ENCODE measurements at regions not wholly inside any gene's neighbourhood (a gene's known extent, or its start where the extent isn't known, plus 50 kb on each side); places are given as distances from the start of the nearest gene placed in this dataset.
"Not testable (repeated sequence)": the region's sequence is repeated elsewhere in the genome, so short reads cannot be mapped to it uniquely, and the experiment has no call there.

DNA sequence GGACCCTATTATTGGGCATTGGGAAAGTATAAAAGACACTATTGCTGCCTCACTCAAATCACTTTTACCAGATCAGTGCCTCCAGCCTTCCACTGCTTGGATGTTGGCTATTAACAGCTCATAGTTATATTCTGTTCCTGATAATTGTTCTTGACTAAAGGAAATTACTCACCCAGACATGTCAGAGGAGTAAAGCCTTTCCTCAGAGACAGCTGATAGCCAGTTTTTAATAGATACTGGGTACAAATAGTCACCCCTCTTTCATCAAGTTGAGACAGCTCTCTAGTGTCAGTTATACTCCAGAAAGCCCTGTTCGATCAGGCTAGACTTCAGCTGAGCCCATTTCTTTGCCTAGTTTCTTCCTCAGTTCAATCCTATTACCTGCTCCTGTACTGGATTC, 876.1 kb upstream of the B3GALT2 start:
- TF ChIP-seq, protein P1, sequence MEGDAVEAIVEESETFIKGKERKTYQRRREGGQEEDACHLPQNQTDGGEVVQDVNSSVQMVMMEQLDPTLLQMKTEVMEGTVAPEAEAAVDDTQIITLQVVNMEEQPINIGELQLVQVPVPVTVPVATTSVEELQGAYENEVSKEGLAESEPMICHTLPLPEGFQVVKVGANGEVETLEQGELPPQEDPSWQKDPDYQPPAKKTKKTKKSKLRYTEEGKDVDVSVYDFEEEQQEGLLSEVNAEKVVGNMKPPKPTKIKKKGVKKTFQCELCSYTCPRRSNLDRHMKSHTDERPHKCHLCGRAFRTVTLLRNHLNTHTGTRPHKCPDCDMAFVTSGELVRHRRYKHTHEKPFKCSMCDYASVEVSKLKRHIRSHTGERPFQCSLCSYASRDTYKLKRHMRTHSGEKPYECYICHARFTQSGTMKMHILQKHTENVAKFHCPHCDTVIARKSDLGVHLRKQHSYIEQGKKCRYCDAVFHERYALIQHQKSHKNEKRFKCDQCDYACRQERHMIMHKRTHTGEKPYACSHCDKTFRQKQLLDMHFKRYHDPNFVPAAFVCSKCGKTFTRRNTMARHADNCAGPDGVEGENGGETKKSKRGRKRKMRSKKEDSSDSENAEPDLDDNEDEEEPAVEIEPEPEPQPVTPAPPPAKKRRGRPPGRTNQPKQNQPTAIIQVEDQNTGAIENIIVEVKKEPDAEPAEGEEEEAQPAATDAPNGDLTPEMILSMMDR (IDR thresholded peaks at IDR 0.05; ENCODE audit: borderline replicate concordance, insufficient read depth, low read depth, low read length): no peak
- no peak overlapping the region for H3K4me3 ChIP-seq (ENCODE audit: low read depth, low read length)

DNA sequence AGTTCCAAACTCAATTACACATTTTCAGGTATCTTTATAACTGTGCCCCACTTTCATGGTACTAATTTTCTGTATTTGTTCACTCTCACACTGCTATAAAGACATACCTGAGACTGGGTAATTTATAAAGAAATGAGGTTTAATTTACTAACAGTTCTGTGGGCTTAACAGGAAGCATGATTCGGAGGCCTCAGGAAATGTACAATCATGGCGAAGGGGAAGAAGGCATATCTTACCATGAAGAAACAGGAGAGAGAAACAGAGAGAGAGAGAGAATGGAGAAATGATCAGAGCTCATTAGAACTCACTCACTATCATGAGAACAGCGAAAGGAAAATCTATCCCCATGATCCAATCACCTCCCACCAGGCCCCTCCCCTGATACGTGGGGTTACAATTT, 874.1 kb upstream of the B3GALT2 start:
- TF ChIP-seq, protein P1 (IDR thresholded peaks at IDR 0.05; ENCODE audit: borderline replicate concordance, insufficient read depth, low read depth, low read length): no peak
- no peak overlapping the region for H3K4me3 ChIP-seq (ENCODE audit: low read depth, low read length)

DNA sequence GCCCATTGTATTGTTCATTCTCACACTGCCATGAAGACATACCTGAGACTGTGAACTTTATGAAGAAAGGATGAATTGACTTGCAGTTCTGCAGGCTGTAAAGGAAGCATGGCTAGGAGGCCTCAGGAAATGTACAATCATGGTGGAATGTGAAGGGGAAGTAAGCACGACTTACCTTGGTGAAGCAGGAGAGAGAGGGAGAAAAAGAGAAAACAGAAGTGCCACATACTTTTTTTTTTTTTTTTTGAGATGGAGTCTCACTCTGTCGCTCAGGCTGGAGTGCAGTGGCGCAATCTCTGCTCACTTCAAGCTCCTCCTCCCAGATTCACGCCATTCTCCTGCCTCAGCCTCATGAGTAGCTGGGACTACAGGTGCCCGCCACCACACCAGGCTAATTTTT, 871.9 kb upstream of the B3GALT2 start:
- H3K4me3 ChIP-seq (ENCODE audit: low read depth, low read length): not testable (repeated sequence)

DNA sequence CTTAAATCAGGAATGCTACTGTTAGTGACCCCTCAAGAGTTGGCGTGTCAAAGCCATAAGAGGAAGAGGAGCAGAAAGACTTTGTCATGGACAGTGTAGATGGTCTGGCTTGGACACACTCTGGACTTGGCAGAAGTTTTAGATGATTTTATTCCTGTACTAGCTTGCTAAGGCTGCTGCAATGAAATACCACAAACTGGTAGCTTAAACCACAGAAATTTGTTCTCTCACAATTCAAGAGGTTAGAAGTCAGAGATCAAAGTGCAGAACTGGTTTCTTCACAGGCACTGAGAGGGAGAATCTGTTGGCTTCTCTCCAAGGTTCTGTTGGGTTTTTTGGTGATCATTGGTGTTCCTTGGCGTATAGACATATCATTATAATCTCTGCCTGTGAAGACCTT, 869.8 kb upstream of the B3GALT2 start:
- no peak overlapping the region for H3K4me3 ChIP-seq (ENCODE audit: low read depth, low read length)
- TF ChIP-seq, protein P1 (IDR thresholded peaks at IDR 0.05; ENCODE audit: borderline replicate concordance, insufficient read depth, low read depth, low read length): no peak

DNA sequence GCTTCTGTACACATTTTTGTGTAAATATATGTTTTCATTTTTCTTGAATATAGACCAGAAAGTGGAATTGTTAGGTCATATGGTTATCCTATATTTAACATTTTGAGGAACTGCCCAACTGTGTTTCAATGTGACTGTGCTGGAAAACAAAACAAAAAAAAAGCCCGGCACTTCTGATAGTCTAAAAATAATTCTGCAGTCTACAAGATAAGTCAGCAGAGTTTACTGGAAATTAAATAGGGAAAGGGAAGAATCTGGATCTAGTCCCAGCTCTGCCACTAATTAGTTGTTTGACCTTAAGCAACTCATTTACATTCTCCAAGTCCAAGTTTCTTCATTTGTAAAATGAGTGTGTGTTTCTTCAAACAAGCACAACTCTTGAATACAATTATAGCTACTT, 869.1 kb upstream of the B3GALT2 start:
- no peak overlapping the region for H3K4me3 ChIP-seq (ENCODE audit: low read depth, low read length)
- TF ChIP-seq, protein P1 (IDR thresholded peaks at IDR 0.05; ENCODE audit: borderline replicate concordance, insufficient read depth, low read depth, low read length): no peak

DNA sequence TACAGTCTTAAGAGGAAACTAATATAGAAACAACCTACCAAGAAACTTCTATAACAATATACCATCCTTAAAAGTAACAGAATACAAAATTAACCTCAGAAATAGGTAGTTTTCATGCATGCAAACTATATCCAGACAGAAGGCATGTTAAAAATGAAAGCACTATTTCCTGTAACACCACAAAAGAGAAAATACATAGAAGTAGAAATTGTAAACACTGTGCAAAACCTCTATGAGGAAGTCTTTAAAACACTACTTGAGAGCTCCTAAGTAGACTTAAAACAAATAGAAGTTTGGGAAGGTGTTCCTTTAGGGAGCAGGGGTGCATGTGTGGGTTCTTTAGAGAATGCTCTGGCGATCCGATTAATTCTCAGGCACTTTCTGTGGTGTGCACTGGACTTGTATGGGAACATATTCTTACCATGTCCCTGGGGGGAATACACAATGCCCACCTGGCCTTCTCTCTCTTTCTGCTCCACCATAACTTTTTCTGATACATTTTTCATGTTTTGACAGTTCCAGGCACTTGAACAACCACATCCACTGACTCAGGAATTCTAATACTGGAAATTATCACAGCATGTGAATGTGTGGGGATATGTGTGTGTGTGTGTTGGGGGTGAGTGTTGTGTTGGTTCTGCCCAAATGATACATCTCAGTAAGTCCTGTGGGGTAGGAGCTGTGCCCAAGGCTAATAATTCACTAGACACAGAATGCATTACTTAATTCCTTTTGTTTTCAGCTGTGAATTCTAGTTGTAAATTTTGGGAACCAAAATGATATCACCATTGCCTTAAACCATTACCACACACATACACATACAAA, 866.3 kb upstream of the B3GALT2 start:
- TF ChIP-seq, protein P1 (IDR thresholded peaks at IDR 0.05; ENCODE audit: borderline replicate concordance, insufficient read depth, low read depth, low read length): no peak
- H3K4me3 ChIP-seq (ENCODE audit: low read depth, low read length): no peak overlapping the region

DNA sequence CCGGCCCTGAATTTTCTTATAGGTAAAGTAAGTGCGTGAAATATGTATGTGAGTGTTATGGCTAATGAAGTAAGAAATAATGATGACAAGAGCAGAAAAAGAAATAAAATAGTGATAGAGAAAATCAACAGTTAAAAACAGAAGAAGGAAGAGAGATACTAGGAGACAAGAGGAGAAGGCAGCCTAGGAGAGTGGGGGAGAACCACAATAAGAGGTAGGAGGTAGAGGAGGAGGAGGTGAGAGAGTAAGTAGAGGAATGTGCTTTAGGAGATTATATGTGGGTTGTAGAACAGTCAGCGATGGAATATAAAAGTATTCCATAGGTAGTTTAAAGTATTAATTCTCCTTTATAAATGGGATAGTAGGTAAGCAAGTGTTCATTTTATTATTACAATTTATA, 861.5 kb upstream of the B3GALT2 start:
- no peak overlapping the region for H3K4me3 ChIP-seq (ENCODE audit: low read depth, low read length)
- TF ChIP-seq, protein P1 (IDR thresholded peaks at IDR 0.05; ENCODE audit: borderline replicate concordance, insufficient read depth, low read depth, low read length): no peak

Measured in GM12875 (cell line).